DOHH2 (cell line): ENCODE measurements at regions not wholly inside any gene's neighbourhood (a gene's known extent, or its start where the extent isn't known, plus 50 kb on each side); places are given as distances from the start of the nearest gene placed in this dataset.

Source experiments
- H3F3A ChIP-seq: fragments of 200-600 bp; sonication (generic), shearing (Covaris generic); 2 replicates; pipeline ENCODE4 v1.6.0; 2016; ENCODE audit warnings: antibody characterized with exemption, mild to moderate bottlenecking; ENCODE audit not compliant: control insufficient read depth, insufficient read depth
- H3K27ac ChIP-seq: fragments of 200-600 bp; sonication (generic); 2 replicates; pipeline ENCODE4 v1.5.1; 2014; ENCODE audit warnings: low read depth, mild to moderate bottlenecking, low read length, moderate library complexity
- H3K27me3 ChIP-seq: fragments of 200-600 bp; sonication (generic); 2 replicates; pipeline ENCODE4 v1.6.1; 2014; ENCODE audit warnings: mild to moderate bottlenecking, low read length, mixed read lengths; ENCODE audit not compliant: control insufficient read depth
- H3K36me3 ChIP-seq: fragments of 200-600 bp; sonication (generic); 2 replicates; pipeline ENCODE4 v1.6.1; 2014; ENCODE audit warnings: mild to moderate bottlenecking, low read length, moderate library complexity, mixed read lengths; ENCODE audit not compliant: control insufficient read depth
- H3K4me1 ChIP-seq: fragments of 200-600 bp; sonication (generic); 2 replicates; pipeline ENCODE4 v1.6.1; 2014; ENCODE audit warnings: mild to moderate bottlenecking, low read length, mixed read lengths; ENCODE audit not compliant: control insufficient read depth
- H3K4me2 ChIP-seq: fragments of 200-600 bp; sonication (generic); 2 replicates; pipeline ENCODE4 v1.6.0; 2014; ENCODE audit warnings: mild to moderate bottlenecking, low read length, moderate library complexity
- H3K4me3 ChIP-seq: fragments of 200-600 bp; sonication (generic); 2 replicates; pipeline ENCODE4 v1.5.1; 2014; ENCODE audit warnings: mild to moderate bottlenecking, low read length, mixed read lengths
- H3K79me2 ChIP-seq: fragments of 200-600 bp; sonication (generic); 2 replicates; pipeline ENCODE4 v1.6.1; 2014; ENCODE audit warnings: mild to moderate bottlenecking, low read length, mixed read lengths; ENCODE audit not compliant: control insufficient read depth
- H3K9me2 ChIP-seq: fragments of 200-600 bp; sonication (generic); replicated peaks from 2 replicates; pipeline ENCODE4 v1.6.1; 2014; ENCODE audit warnings: mild to moderate bottlenecking, low read length, mixed read lengths; ENCODE audit not compliant: control insufficient read depth
- H3K9me3 ChIP-seq: fragments of 200-600 bp; sonication (generic); 2 replicates; pipeline ENCODE4 v1.6.1; 2014; ENCODE audit warnings: antibody characterized with exemption, low read length, mixed read lengths; ENCODE audit not compliant: control insufficient read depth, insufficient read depth
- H4K20me1 ChIP-seq: fragments of 200-600 bp; sonication (generic); 2 replicates; pipeline ENCODE4 v1.6.0; 2014; ENCODE audit warnings: low read depth, mild to moderate bottlenecking, antibody characterized with exemption, low read length, moderate library complexity; ENCODE audit not compliant: control insufficient read depth, insufficient read depth
- CTCF ChIP-seq: fragments of 200-600 bp; sonication (generic); IDR thresholded peaks from one replicate; pipeline ENCODE4 v1.5.1; 2014; ENCODE audit warnings: antibody characterized with exemption, mild to moderate bottlenecking, low read depth, low read length; ENCODE audit not compliant: poor library complexity, severe bottlenecking
- EZH2phosphoT487 ChIP-seq: fragments of 200-600 bp; sonication (generic); IDR thresholded peaks from 2 replicates; pipeline ENCODE4 v1.6.1; 2017; ENCODE audit warnings: borderline replicate concordance, mild to moderate bottlenecking, antibody characterized with exemption, low read length, moderate library complexity, mixed read lengths

- Histone ChIP-seq H4K20me1 (no peaks in the 10 kb centered on the region), H3K79me2 (no peaks in the 10 kb centered on the region), H3K27me3 (no peaks in the 10 kb centered on the region), H3K4me2 (no peak overlapping the region), H3K9me3 (no peaks in the 10 kb centered on the region), H3K4me1 (no peaks in the 10 kb centered on the region), H3K36me3 (no peaks in the 10 kb centered on the region), H3F3A (no peaks in the 10 kb centered on the region), H3K9me2 (no peaks in the 10 kb centered on the region), H3K4me3 (no peak overlapping the region), H3K27ac (no peak overlapping the region)
- TF ChIP-seq EZH2phosphoT487 (no peak), CTCF (no peak)
These were observed 305.9 kb upstream of the G2E3 start for GRCh38 chr14:30252783-30253674.

GRCh38 chr14:30256627-30257026 is 302.3 kb upstream of the G2E3 start:
- H3K9me3 ChIP-seq, result no peaks in the 10 kb centered on the region
- H3K4me1 ChIP-seq, result no peaks in the 10 kb centered on the region
- H4K20me1 ChIP-seq, result no peaks in the 10 kb centered on the region
- no peaks in the 10 kb centered on the region for H3F3A ChIP-seq
- no peak overlapping the region for H3K4me2 ChIP-seq
- H3K27ac ChIP-seq, result no peak overlapping the region
- no peak overlapping the region for H3K4me3 ChIP-seq
- no peak for TF ChIP-seq EZH2phosphoT487
- TF ChIP-seq CTCF, result no peak
- no peaks in the 10 kb centered on the region for H3K36me3 ChIP-seq
- H3K27me3 ChIP-seq, result no peaks in the 10 kb centered on the region
- H3K9me2 ChIP-seq, result no peaks in the 10 kb centered on the region
- no peaks in the 10 kb centered on the region for H3K79me2 ChIP-seq

- Histone ChIP-seq H3K36me3 (no peaks in the 10 kb centered on the region), H3K9me3 (no peaks in the 10 kb centered on the region), H3K4me2 (no peak overlapping the region), H3K4me1 (no peaks in the 10 kb centered on the region), H3K27ac (no peak overlapping the region), H3K4me3 (no peak overlapping the region), H3F3A (no peaks in the 10 kb centered on the region), H3K27me3 (no peaks in the 10 kb centered on the region), H3K79me2 (no peaks in the 10 kb centered on the region), H3K9me2 (no peaks in the 10 kb centered on the region), H4K20me1 (no peaks in the 10 kb centered on the region)
- no peak for TF ChIP-seq EZH2phosphoT487
- no peak for TF ChIP-seq CTCF
These were observed 300.9 kb upstream of the G2E3 start for GRCh38 chr14:30257946-30258661.
